IPS DF 6.9 (cell line): ENCODE measurements at regions not wholly inside any gene's neighbourhood (a gene's known extent, or its start where the extent isn't known, plus 50 kb on each side); places are given as distances from the start of the nearest gene placed in this dataset.

Source experiments
- DNase-seq: peaks from one replicate; pipeline ENCODE4 v3.0.0-alpha.2; 2013; ENCODE audit warnings: low read depth, low spot score
- H3K27ac ChIP-seq: one replicate; pipeline ENCODE4 v1.5.1; 2013; ENCODE audit warnings: low read length, control low read depth
- H3K27me3 ChIP-seq: 2 replicates; pipeline ENCODE4 v1.6.1; 2013; ENCODE audit warnings: mild to moderate bottlenecking, low read length; ENCODE audit not compliant: control insufficient read depth, insufficient read depth
- H3K36me3 ChIP-seq: 2 replicates; pipeline ENCODE4 v1.6.1; 2013; ENCODE audit warnings: low read length; ENCODE audit not compliant: control insufficient read depth, insufficient read depth
- H3K4me1 ChIP-seq: 2 replicates; pipeline ENCODE4 v1.6.1; 2013; ENCODE audit warnings: low read length; ENCODE audit not compliant: control insufficient read depth, insufficient read depth
- H3K4me3 ChIP-seq: 2 replicates; pipeline ENCODE4 v1.5.1; 2013; ENCODE audit warnings: mild to moderate bottlenecking, low read length
- H3K9me3 ChIP-seq: 2 replicates; pipeline ENCODE4 v1.6.1; 2013; ENCODE audit warnings: low read length, inconsistent platforms; ENCODE audit not compliant: control insufficient read depth, insufficient read depth
- WGBS: extraction: QIAGEN DNeasy Blood & Tissue Kit; methylation state at CpG from one replicate; pipeline ENCODE4 v1.1.7; 2013; ENCODE audit warnings: mixed read lengths, missing lambda C conversion rate; ENCODE audit not compliant: insufficient read length, insufficient coverage; 5-methylcytosine and 5-hydroxymethylcytosine counted together

DNA sequence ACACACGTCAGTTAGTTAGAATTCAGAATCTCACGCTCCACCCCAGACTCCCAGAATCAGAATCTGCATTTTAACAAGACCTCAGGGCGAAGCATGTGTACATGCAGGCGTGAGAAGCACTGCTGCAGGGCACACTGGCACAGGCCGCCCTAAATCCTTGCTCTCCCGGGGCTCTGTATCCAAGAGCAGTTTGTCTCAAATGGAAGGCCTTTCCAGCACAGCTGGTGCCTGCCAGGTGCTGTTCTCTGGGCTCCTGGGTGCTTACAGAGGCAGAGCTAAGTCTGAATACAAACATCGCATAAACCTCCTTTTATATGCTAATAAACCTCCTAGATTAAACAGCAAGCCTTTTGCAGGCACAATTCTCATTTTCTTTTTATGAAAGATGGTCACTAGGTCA, 119.1 kb upstream of the CD93 start:
- Histone ChIP-seq H3K4me1 (peaks cover 1% of the 10 kb centered on the region; the same call in 1 of the 2 replicates), H3K9me3 (no peaks in the 10 kb centered on the region), H3K36me3 (no peaks in the 10 kb centered on the region), H3K27ac (no peak overlapping the region), H3K4me3 (no peak overlapping the region), H3K27me3 (no peaks in the 10 kb centered on the region)
- WGBS, result no CpG with 5 or more reads among the region's 7 CpGs
- DNase-seq, result no peak

DNA sequence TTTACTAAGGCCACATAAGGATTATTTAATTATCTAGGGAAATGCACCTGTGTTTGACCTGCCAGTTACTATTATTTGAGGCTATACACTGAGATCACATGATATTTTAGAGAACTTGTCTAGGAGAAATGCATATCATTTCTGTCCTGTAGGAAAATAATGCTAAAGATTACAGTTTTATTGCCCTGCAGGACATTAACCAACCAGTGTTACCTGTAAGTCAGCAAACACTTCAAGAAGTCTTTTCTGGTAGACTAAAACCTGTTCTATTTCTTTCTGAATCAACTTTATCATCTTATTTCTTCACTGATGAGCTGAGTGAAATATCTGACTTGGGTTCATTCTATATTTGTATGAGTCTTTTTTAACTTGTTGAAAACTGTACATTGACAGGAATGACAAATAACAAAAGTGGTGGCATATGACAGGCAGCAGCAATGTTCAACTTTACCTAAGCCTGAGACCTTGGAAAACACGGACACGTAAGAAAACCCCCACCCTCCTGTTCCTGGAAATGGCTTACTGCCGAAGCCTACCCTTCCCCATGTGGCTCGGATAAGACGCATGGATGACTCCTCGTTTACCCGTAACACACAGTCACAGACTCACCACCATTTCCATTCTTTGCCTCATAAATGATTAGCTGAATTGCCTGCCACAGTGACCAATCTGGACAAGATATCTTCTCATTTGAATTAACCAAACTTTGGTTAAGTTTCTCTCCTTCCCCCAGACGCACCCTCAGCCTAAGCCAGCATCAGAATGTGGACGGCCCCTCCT, 118.0 kb upstream of the CD93 start:
- Histone ChIP-seq H3K9me3 (no peaks in the 10 kb centered on the region), H3K27ac (no peak overlapping the region), H3K4me3 (no peak overlapping the region), H3K36me3 (no peaks in the 10 kb centered on the region), H3K27me3 (no peaks in the 10 kb centered on the region), H3K4me1 (peaks cover 1% of the 10 kb centered on the region; the same call in 1 of the 2 replicates)
- DNase-seq, result no peak
- WGBS, result no CpG with 5 or more reads among the region's 9 CpGs

DNA sequence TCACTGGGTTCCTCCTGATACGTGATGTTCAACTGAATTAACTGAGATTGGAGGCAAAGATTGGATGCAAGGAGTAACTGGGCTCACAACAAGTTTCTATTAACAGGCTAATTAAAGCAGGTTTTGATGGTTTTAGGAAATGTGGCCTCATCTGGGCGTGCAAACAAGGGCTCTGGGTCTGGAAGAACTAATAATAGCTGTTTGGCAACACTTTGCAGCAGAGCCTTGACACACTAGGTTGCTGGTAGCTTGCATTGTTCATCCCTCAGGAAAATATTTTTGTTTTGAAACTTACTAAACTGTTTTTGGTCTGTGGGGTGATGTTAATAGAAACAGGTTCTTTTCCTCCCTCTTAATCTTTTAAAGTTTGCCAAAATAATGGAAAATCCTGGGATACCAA, 117.2 kb upstream of the CD93 start:
- H3K4me3 ChIP-seq, result no peak overlapping the region
- no CpG with 5 or more reads among the region's 2 CpGs for WGBS
- peaks cover 1% of the 10 kb centered on the region; the same call in 1 of the 2 replicates for H3K4me1 ChIP-seq
- H3K9me3 ChIP-seq, result no peaks in the 10 kb centered on the region
- no peak for DNase-seq
- no peaks in the 10 kb centered on the region for H3K27me3 ChIP-seq
- H3K27ac ChIP-seq, result no peak overlapping the region
- H3K36me3 ChIP-seq, result no peaks in the 10 kb centered on the region

DNA sequence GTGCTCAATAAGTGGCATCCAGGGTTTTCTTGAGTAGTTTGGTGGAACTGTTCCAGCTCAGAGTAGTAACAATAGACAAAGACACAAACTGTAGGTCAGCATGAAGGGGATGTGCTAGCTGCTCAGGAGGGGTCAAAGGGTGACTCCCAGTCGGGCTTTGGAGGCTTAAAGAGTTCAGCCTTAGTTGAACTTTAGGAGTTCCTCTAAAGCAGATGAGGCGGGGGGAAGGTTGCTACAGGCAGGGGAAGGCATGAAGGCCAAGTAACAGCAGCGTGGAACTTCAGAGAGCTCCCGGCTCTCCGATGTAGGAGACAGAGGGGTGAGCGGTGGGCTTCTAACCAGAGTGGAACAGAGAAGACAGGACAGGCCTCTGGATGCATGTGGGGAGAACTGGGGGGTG, 115.5 kb upstream of the CD93 start:
- no peak for DNase-seq
- Histone ChIP-seq H3K27ac (no peak overlapping the region), H3K4me3 (no peak overlapping the region), H3K4me1 (peaks cover 1% of the 10 kb centered on the region; the same call in 1 of the 2 replicates), H3K9me3 (no peaks in the 10 kb centered on the region), H3K36me3 (no peaks in the 10 kb centered on the region), H3K27me3 (no peaks in the 10 kb centered on the region)
- WGBS, result no CpG with 5 or more reads among the region's 6 CpGs

DNA sequence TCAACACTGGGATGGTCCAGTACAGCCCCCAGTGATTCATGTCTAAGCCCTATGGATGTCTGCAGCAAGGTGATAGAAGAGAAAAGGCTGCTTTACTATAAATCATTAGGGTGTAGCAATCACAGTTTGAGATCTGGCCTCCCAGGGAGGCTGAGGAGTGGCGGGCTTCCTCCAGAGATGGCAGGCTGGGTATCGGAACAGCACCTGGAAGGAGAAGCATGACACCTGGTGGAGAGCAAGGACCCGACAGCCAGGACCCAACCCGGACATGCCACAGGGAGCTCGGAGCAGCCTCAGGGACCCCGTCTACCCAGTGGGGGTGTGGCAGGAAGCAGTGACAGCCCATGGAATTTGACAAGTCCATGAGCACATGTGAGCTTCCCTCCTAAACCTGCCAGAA, 114.8 kb upstream of the CD93 start:
- H3K4me1 ChIP-seq, result peaks cover 1% of the 10 kb centered on the region; the same call in 1 of the 2 replicates
- H3K36me3 ChIP-seq, result no peaks in the 10 kb centered on the region
- H3K27ac ChIP-seq, result no peak overlapping the region
- H3K9me3 ChIP-seq, result no peaks in the 10 kb centered on the region
- no peaks in the 10 kb centered on the region for H3K27me3 ChIP-seq
- no CpG with 5 or more reads among the region's 6 CpGs for WGBS
- peak; percentile 43 for DNase-seq
- no peak overlapping the region for H3K4me3 ChIP-seq

DNA sequence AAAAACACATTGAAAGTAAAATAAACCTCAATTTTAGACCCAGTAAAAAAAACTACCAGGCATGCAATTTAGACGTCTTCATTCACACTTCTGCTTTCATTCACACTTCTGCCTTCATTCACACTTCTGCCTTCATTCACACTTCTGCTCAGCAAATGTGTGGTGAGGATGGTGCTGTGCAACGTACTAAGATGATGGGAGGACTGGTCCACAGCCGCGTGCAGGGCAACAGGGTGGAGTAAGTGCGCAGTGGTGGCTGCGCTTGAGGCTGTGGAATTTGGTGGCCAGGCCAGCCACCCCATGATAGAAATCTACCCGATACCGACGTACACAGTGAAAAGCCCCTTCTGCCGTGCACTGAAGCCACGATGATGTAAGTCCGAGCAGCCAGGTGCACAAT, 114.3 kb upstream of the CD93 start:
- Histone ChIP-seq H3K36me3 (no peaks in the 10 kb centered on the region), H3K9me3 (no peaks in the 10 kb centered on the region), H3K27ac (no peak overlapping the region), H3K4me3 (no peak overlapping the region), H3K27me3 (no peaks in the 10 kb centered on the region), H3K4me1 (peaks cover 1% of the 10 kb centered on the region; the same call in 1 of the 2 replicates)
- DNase-seq, result no peak
- no CpG with 5 or more reads among the region's 12 CpGs for WGBS

DNA sequence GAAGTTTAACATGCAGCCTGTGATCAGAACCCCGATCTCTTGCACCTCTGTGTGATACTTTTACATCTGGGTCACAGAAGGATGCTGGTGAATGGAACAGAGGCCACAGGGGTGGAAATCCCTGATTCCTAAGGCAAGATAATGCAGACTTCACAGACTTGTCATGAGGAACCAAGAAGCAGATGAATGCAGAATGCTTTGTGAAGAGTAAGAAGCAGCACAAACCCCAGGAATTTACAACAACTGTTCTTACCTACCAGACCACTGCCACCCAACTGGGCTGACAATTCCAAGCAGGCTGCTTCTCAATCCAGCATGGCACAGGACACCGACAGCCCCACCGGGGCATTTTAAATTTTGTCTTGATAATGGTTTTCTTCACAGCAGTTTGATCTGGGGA, 113.2 kb upstream of the CD93 start:
- Histone ChIP-seq H3K36me3 (no peaks in the 10 kb centered on the region), H3K27ac (no peak overlapping the region), H3K27me3 (no peaks in the 10 kb centered on the region), H3K4me3 (no peak overlapping the region), H3K9me3 (no peaks in the 10 kb centered on the region), H3K4me1 (no peaks in the 10 kb centered on the region)
- no CpG with 5 or more reads among the region's 3 CpGs for WGBS
- no peak for DNase-seq

DNA sequence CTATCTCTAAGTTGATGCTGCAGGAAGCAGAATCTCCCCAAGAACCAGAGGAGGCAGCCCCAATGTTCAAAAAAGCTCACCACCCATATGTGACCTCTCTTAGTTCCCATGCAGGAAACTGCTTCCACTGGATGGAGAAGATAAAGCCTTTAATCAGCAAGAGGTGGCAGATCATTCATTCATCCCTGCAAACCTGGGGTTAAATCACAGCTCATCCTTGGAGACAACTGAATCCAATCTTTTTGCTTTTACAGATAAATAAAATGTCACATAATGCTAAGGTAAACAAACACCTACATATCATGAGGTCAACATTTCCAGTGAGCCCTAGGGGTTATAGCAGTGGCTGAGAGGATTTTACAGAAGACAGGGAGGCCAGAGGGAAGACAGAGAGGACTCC, 112.7 kb upstream of the CD93 start:
- DNase-seq, result no peak
- Histone ChIP-seq H3K4me1 (no peaks in the 10 kb centered on the region), H3K9me3 (no peaks in the 10 kb centered on the region), H3K27me3 (no peaks in the 10 kb centered on the region), H3K36me3 (no peaks in the 10 kb centered on the region), H3K4me3 (no peak overlapping the region), H3K27ac (no peak overlapping the region)

DNA sequence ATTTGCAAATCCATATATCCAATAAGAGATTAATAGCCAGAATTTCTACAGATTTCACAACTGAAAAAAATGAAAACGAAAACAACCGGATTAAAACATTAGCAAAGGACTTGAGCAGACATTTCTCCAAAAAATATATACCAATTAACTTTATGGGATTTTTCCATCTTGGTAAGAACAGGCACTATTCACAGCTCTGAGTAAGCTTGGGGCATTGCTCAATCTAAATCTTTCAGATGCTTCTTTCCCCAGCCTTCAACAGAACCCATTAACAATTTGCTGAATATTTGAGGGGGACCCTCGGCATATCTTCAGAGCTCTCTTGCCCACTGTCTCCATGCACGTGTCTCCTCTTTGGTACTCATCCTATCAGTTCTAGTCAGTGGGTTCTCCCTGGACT, 111.7 kb upstream of the CD93 start:
- Histone ChIP-seq H3K27me3 (no peaks in the 10 kb centered on the region), H3K9me3 (no peaks in the 10 kb centered on the region), H3K27ac (no peak overlapping the region), H3K4me1 (no peaks in the 10 kb centered on the region), H3K4me3 (no peak overlapping the region), H3K36me3 (no peaks in the 10 kb centered on the region)
- no peak for DNase-seq
- no CpG with 5 or more reads among the region's 4 CpGs for WGBS

DNA sequence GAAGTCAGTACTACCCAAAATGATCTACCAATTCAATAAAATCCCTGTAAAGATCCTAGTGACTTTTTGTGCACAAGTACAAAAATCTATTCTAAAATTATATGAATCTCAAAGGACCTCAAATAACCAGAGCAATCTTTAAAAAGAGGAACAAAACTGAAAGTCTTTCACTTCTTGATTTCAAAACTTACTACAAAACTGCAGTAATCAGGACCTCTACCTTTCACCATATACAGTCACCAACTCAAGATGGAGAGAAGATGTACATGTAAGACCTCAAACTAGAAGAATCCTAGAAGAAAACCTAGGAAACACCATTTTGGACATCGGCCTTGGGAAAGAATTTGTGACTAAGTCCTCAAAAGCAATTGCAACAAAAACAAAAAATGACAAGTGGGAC, 109.5 kb upstream of the CD93 start:
- no CpG with 5 or more reads among the region's 1 CpG for WGBS
- no peak overlapping the region for H3K27ac ChIP-seq
- no peaks in the 10 kb centered on the region for H3K36me3 ChIP-seq
- DNase-seq, result no peak
- H3K27me3 ChIP-seq, result no peaks in the 10 kb centered on the region
- no peak overlapping the region for H3K4me3 ChIP-seq
- no peaks in the 10 kb centered on the region for H3K4me1 ChIP-seq
- H3K9me3 ChIP-seq, result no peaks in the 10 kb centered on the region

DNA sequence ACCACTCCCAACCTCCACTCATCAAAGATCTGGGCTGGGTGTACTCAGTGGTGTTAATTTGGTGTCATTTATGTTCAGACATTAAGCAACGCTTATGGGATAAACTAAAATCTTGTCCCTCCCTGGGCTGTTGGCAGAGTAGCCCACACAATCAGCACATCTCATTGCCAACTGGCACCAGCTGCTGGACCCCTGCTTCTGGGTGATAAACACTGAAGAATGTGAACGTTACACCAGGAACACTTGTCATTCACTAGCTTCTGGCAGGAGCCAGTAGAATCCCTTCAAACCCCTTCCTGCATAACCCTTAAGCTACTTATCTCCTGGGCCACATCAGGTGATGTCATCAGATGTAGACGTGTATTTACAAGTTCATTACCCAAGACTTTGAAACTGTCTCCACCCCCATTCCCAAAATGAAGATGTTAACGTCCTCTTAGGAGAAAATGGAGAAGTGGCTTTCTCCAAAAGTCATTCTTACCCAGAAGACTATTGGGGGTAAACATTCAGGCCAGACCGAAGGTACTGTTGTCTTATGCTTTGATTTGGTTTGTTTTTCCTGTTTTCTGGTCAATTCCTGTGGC, 107.8 kb upstream of the CD93 start:
- WGBS, result no CpG with 5 or more reads among the region's 5 CpGs
- no peaks in the 10 kb centered on the region for H3K27me3 ChIP-seq
- no peaks in the 10 kb centered on the region for H3K4me1 ChIP-seq
- H3K27ac ChIP-seq, result no peak overlapping the region
- H3K36me3 ChIP-seq, result no peaks in the 10 kb centered on the region
- DNase-seq, result no peak
- H3K4me3 ChIP-seq, result no peak overlapping the region
- H3K9me3 ChIP-seq, result no peaks in the 10 kb centered on the region
